NT2/D1 (cell line): ENCODE measurements at regions not wholly inside any gene's neighbourhood (a gene's known extent, or its start where the extent isn't known, plus 50 kb on each side); places are given as distances from the start of the nearest gene placed in this dataset.

Experiments used
- SUZ12 ChIP-seq: IDR thresholded peaks from 2 replicates; pipeline ENCODE4 v1.6.1; 2011; ENCODE audit not compliant: insufficient read length, insufficient read depth; ENCODE audit errors: extremely low read depth
- YY1 ChIP-seq: IDR thresholded peaks from 2 replicates; pipeline ENCODE4 v1.6.1; 2011; ENCODE audit not compliant: insufficient read length, insufficient read depth
- ZNF274 ChIP-seq: IDR thresholded peaks from 2 replicates; pipeline ENCODE4 v1.6.1; 2011; ENCODE audit warnings: mild to moderate bottlenecking, low read depth, low read length

- TF ChIP-seq ZNF274 (no peak), YY1 (no peak), SUZ12 (no peak)
Measured at GRCh38 chr1:101652484-101652883, 344.2 kb downstream of the OLFM3 start.
